Loucy (cell line): ENCODE measurements at regions not wholly inside any gene's neighbourhood (a gene's known extent, or its start where the extent isn't known, plus 50 kb on each side); places are given as distances from the start of the nearest gene placed in this dataset.

Experiments
- H2AFZ ChIP-seq: fragments of 200-600 bp; sonication (generic); 2 replicates; pipeline ENCODE4 v1.6.0; 2016; ENCODE audit warnings: antibody characterized with exemption, mild to moderate bottlenecking, low read length, moderate library complexity
- H3F3A ChIP-seq: fragments of 200-600 bp; 2 replicates; pipeline ENCODE4 v1.6.0; 2016; ENCODE audit warnings: antibody characterized with exemption, low read depth, mild to moderate bottlenecking
- H3K27me3 ChIP-seq: fragments of 200-600 bp; sonication (generic); 2 replicates; pipeline ENCODE4 v1.6.1; 2014; ENCODE audit warnings: low read length, mild to moderate bottlenecking; ENCODE audit not compliant: insufficient read depth, poor library complexity, severe bottlenecking
- H3K36me3 ChIP-seq: fragments of 200-600 bp; sonication (generic); 2 replicates; pipeline ENCODE4 v1.6.1; 2016; ENCODE audit warnings: low read length; ENCODE audit not compliant: insufficient read depth
- H3K4me1 ChIP-seq: fragments of 200-600 bp; sonication (generic); 2 replicates; pipeline ENCODE4 v1.5.1; 2014; ENCODE audit warnings: low read length, mild to moderate bottlenecking; ENCODE audit not compliant: insufficient read depth, poor library complexity, severe bottlenecking
- H3K4me2 ChIP-seq: fragments of 200-600 bp; sonication (generic); 2 replicates; pipeline ENCODE4 v1.6.0; 2014; ENCODE audit warnings: antibody characterized with exemption, low read length, low read depth, mild to moderate bottlenecking; ENCODE audit not compliant: poor library complexity, severe bottlenecking
- H3K4me3 ChIP-seq: fragments of 200-600 bp; sonication (generic); 2 replicates; pipeline ENCODE4 v1.5.1; 2014; ENCODE audit warnings: low read length, mild to moderate bottlenecking, mixed read lengths; ENCODE audit not compliant: poor library complexity, severe bottlenecking
- H3K79me2 ChIP-seq: fragments of 200-600 bp; sonication (generic); 2 replicates; pipeline ENCODE4 v1.6.1; 2014; ENCODE audit warnings: low read length; ENCODE audit not compliant: insufficient read depth
- H3K9ac ChIP-seq: fragments of 200-600 bp; sonication (generic); 2 replicates; pipeline ENCODE4 v1.6.0; 2014; ENCODE audit warnings: mild to moderate bottlenecking, low read depth, low read length, moderate library complexity; ENCODE audit not compliant: poor library complexity, severe bottlenecking
- H3K9me2 ChIP-seq: fragments of 200-600 bp; sonication (generic); replicated peaks from 2 replicates; pipeline ENCODE4 v1.6.1; 2016; ENCODE audit warnings: low read depth, low read length, mixed read lengths
- H3K9me3 ChIP-seq: fragments of 200-600 bp; sonication (generic); 2 replicates; pipeline ENCODE4 v1.6.1; 2014; ENCODE audit warnings: mild to moderate bottlenecking, antibody characterized with exemption, low read length, low read depth; ENCODE audit not compliant: insufficient read depth
- H4K20me1 ChIP-seq: fragments of 200-600 bp; sonication (generic); 2 replicates; pipeline ENCODE4 v1.6.0; 2014; ENCODE audit warnings: antibody characterized with exemption, low read length, mild to moderate bottlenecking; ENCODE audit not compliant: insufficient read depth, poor library complexity, severe bottlenecking
- CTCF ChIP-seq: fragments of 200-600 bp; sonication (generic); conservative IDR thresholded peaks from 2 replicates; pipeline ENCODE4 v1.5.1; 2014; ENCODE audit warnings: mild to moderate bottlenecking, antibody characterized with exemption, low read length
- EZH2phosphoT487 ChIP-seq: fragments of 200-600 bp; IDR thresholded peaks from 2 replicates; pipeline ENCODE4 v1.6.1; 2018; ENCODE audit warnings: antibody characterized with exemption, mild to moderate bottlenecking, moderate library complexity, borderline replicate concordance

- no peaks in the 10 kb centered on the region for H3K9me3 ChIP-seq
- H3K27me3 ChIP-seq: no peaks in the 10 kb centered on the region
- no peak overlapping the region for H3K4me2 ChIP-seq
- peaks cover 21% of the 10 kb centered on the region for H3K4me1 ChIP-seq
- no peaks in the 10 kb centered on the region for H3K36me3 ChIP-seq
- H3K9ac ChIP-seq: no peak overlapping the region
- no peaks in the 10 kb centered on the region for H3K79me2 ChIP-seq
- no peak overlapping the region for H3K4me3 ChIP-seq
- no peaks in the 10 kb centered on the region for H4K20me1 ChIP-seq
- no peaks in the 10 kb centered on the region for H3K9me2 ChIP-seq
- no peaks in the 10 kb centered on the region for H3F3A ChIP-seq
- no peak overlapping the region for H2AFZ ChIP-seq
- TF ChIP-seq EZH2phosphoT487 (no peak), CTCF (no peak)
Measured at GRCh38 chr2:39994151-39994550, 215.1 kb upstream of the THUMPD2 start.

- Histone ChIP-seq H3K9me2 (no peaks in the 10 kb centered on the region), H3K4me3 (no peak overlapping the region), H3K4me1 (peaks cover 13% of the 10 kb centered on the region), H3K9me3 (no peaks in the 10 kb centered on the region), H3K27me3 (no peaks in the 10 kb centered on the region), H3K4me2 (no peak overlapping the region), H4K20me1 (no peaks in the 10 kb centered on the region), H3K79me2 (no peaks in the 10 kb centered on the region), H2AFZ (no peak overlapping the region), H3K9ac (no peak overlapping the region), H3K36me3 (no peaks in the 10 kb centered on the region), H3F3A (no peaks in the 10 kb centered on the region)
- TF ChIP-seq EZH2phosphoT487 (no peak), CTCF (no peak)
Measured at GRCh38 chr2:39991298-39991697, 212.2 kb upstream of the THUMPD2 start.

- H3K79me2 ChIP-seq: no peaks in the 10 kb centered on the region
- no peaks in the 10 kb centered on the region for H3K27me3 ChIP-seq
- peaks cover 5% of the 10 kb centered on the region for H3K4me1 ChIP-seq
- no peak overlapping the region for H3K9ac ChIP-seq
- no peaks in the 10 kb centered on the region for H3K9me2 ChIP-seq
- no peak overlapping the region for H2AFZ ChIP-seq
- H4K20me1 ChIP-seq: no peaks in the 10 kb centered on the region
- TF ChIP-seq CTCF: no peak
- TF ChIP-seq EZH2phosphoT487: no peak
- H3K36me3 ChIP-seq: no peaks in the 10 kb centered on the region
- H3F3A ChIP-seq: no peaks in the 10 kb centered on the region
- H3K4me3 ChIP-seq: no peak overlapping the region
- H3K9me3 ChIP-seq: no peaks in the 10 kb centered on the region
- H3K4me2 ChIP-seq: no peak overlapping the region
Measured at GRCh38 chr2:39990335-39990900, 211.4 kb upstream of the THUMPD2 start.
